ENCODE measurements at regions not wholly inside any gene's neighbourhood (a gene's known extent, or its start where the extent isn't known, plus 50 kb on each side); places are given as distances from the start of the nearest gene placed in this dataset.

DNA sequence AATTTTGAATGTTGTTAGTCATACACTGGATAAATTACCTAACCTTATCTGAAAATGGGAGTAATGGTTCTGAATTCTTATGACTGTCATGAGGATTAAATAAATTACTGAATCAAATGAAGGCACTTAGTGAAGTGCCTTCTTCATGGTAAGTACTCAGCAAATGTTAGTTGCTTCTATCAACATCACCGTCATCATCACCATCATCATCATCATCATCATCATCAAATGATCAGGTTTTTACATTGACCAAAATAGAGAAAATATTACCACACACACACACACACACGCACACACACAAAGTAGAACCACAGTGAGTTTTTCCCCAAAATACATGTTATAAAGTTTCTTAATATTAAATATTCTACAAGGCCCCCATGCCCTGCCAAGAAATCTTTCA lies 368.3 kb upstream of the FGF13 start:
- TF ChIP-seq, protein P1, sequence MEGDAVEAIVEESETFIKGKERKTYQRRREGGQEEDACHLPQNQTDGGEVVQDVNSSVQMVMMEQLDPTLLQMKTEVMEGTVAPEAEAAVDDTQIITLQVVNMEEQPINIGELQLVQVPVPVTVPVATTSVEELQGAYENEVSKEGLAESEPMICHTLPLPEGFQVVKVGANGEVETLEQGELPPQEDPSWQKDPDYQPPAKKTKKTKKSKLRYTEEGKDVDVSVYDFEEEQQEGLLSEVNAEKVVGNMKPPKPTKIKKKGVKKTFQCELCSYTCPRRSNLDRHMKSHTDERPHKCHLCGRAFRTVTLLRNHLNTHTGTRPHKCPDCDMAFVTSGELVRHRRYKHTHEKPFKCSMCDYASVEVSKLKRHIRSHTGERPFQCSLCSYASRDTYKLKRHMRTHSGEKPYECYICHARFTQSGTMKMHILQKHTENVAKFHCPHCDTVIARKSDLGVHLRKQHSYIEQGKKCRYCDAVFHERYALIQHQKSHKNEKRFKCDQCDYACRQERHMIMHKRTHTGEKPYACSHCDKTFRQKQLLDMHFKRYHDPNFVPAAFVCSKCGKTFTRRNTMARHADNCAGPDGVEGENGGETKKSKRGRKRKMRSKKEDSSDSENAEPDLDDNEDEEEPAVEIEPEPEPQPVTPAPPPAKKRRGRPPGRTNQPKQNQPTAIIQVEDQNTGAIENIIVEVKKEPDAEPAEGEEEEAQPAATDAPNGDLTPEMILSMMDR (IDR thresholded peaks at IDR 0.05), result no peak
- TF ChIP-seq POLR2A (IDR thresholded peaks at IDR 0.05), result no peak

All from transverse colon (tissue), 3 donors.